IPS DF 19.7 (cell line): ENCODE measurements at regions not wholly inside any gene's neighbourhood (a gene's known extent, or its start where the extent isn't known, plus 50 kb on each side); places are given as distances from the start of the nearest gene placed in this dataset.
"Not testable (repeated sequence)": the region's sequence is repeated elsewhere in the genome, so short reads cannot be mapped to it uniquely, and the experiment has no call there.

Experiments used
- DNase-seq: peaks from one replicate; pipeline ENCODE4 v3.0.0-alpha.2; 2013; ENCODE audit warnings: low read depth, low spot score

DNA sequence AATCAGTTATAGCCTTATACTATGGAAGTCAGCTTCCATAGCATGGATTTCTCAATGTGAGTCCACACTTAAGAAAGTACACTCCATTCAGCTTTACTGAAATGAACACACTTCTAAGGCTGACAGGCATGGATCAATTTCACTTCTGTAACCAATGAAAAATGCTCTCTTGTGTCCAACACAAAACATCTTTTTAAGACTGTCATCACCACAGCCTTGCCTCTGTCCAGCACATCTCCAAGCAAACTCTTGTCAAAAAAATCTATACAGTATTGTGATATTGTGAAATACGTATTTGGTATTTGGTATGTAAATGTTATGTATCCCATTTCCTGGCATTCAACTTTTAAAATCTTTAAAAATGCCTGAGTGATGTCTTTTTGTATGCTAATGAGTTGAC lies 208.7 kb downstream of the RAP2B start:
- no peak for DNase-seq

DNA sequence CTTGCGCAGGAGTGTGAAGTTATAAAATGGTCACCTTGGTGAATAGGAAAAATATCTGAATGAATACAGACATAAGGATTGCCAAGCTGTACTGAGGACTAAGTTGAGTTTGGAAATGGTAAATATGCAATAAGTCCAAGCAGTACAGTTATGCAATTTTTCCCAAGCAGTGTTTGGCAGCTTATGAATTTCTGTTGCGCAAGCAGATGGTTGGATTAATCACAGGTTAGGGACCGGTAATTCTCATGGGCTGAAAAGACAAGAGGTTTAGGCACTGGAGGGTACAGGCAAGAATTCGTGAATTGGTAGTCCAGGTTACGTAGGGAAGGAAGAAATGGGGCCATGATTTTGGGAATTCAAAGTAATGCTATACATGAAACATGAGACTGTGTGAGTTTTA lies 210.3 kb downstream of the RAP2B start:
- DNase-seq, result no peak

DNA sequence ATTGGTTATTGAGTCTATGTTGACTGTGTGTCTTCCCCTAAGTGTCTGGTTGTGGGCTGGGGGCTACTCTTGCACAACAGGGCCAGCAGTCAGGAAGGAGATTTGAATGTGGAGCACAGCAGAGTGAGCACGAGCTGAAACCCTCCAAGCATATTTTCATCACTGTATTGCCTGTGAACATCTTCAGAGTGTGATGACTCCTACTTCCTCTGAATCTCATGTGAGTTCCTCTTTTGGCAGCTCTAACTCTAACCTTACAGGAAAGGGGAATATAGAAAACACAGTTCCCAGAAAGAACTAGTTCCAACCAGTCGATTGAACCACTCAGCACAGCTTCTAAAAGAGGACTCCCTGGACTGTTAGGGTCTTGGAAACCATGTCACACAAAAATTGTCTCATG lies 211.6 kb downstream of the RAP2B start:
- DNase-seq, result no peak

DNA sequence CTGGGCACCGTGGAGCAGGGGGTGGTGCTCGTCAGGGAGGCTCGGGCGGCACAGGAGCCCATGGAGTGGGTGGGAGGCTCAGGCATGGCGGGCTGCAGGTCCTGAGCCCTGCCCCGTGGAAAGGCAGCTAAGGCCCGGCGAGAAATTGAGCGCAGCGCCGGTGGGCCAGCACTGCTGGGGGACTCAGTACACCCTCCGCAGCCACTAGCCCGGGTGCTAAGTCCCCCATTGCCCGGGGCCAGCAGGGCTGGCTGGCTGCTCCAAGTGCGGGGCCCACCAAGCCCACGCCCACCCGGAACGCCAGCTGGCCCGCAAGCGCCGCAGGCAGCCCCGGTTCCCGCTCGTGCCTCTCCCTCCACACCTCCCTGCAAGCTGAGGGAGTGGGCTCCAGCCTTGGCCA lies 216.3 kb downstream of the RAP2B start:
- not testable (repeated sequence) for DNase-seq

DNA sequence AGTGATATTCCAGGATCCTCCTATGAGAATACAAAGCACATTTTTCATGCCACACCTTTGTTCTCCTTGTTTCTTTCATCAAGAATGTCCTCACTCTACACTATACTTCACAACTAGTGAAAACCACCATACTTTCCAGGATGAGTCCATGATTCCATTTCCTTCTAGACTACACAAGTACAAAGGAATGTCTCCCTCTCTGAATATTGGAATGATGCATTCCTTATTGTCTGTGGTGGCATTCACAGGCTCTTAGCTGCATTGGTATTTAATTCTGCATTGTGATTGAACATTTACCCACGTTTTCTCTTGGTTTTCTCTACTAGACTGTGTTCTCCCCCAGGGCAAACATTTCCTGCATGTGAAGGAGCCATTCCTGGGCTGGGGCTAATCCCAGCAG lies 217.5 kb downstream of the RAP2B start:
- no peak for DNase-seq

DNA sequence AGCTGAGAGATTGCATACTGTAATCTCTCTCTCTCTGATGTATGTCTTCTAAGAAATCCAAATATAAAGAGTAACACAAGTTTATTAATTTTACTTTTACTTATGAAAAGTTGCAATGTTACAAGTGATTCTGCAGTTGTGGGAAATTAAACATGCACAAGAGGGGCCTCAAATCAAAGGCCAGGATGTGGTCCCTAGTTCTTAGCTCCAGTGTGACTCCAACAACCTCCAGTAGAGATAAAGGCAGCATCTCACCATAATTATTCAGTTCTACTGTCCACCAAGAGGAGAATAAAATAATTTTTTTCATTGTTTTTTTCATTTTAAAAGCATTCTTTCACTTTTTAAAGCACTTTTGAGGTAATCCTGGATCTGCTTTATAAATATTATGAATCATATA lies 223.3 kb downstream of the RAP2B start:
- DNase-seq, result no peak

DNA sequence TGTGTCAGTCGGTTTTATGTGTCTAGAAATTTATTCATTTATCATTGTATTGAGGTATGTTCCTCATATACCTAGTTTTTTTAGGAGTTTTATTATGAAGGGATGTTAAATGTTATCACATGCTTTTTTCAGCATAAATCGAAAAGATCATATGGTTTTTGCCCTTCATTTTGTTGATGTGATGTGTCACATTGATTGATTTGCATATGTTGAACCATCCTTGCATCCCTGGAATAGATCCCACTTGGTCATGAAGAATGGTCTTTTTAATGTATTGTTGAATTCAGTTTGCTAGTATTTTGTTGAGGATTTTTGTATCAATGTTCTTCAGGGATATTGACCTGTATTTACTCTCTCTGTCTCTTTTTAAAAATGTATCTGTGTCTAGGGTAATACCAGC lies 230.3 kb downstream of the RAP2B start:
- DNase-seq, result no peak

DNA sequence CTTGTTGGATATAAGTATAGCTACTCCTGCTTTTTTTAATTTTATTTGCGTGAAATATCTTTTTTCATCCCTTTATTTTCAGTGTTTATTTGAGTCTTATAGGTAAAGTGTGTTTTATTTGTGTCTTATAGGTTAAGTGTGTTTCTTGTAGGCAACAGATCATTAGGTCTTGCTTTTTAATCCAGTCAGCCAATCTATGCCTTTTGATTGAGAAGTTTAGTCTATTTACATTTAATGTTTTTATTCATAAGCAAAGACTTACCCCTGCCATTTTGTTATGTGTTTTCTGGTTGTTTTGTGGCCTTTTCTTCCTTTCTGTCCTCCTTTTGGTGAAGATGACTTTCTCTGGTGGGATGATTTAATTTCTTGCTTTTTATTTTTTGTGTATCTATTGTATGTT lies 232.0 kb downstream of the RAP2B start:
- no peak for DNase-seq

DNA sequence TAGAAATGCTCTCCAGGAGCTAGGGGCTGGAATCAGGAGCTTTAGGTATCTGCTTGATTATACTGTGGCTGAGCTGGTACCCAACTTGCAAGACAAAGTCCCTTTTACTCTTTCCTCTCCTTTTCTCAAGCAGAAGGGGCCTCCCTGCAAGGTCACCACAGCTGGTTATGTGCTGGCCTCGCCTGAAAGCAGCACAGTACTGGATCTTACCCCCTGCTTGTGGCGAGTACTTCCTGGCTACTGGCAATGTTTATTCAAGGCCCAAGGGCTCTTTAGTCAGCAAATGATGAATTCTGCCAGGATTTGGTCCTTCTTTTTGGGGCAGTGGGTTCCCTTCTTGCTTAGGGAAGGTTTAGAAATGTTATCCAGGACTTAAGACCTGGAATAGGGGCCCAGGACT lies 234.6 kb downstream of the RAP2B start:
- DNase-seq, result no peak

DNA sequence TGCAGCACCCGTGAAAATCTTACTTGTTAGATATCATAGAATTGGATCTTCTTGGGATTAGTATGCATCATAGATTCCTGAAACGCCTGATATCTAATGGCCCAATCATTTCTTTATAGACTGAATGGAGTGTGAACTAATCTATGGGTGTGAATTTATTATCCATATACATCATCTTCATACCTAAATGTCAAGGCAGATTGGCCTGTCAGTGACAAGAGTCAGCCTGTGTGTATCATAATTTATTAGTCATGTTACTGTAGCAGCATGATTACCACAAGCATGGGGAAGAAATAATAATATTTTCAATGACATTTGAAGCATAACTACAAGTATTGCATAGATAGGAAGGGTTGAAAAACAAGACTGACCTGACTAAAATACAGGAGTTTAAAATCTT lies 235.8 kb downstream of the RAP2B start:
- no peak for DNase-seq

DNA sequence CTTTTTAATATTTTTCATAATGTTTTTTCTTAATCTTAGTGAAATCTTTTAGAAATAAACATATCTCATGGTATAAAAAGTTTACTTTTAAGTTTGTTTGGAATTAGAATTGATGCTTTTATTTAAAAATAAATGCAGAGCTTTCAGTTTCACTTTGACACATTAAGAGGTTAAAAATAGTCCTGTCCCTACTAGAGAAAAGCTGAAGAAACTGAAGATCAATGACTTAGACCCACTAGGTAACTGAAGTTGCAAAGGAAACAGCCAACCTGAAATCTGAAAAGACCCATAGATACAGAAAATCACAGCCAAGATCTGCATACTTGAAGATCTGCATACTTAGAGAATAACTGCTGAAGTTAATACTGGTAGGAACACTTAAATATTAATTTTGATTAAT lies 237.6 kb downstream of the RAP2B start:
- DNase-seq, result no peak

DNA sequence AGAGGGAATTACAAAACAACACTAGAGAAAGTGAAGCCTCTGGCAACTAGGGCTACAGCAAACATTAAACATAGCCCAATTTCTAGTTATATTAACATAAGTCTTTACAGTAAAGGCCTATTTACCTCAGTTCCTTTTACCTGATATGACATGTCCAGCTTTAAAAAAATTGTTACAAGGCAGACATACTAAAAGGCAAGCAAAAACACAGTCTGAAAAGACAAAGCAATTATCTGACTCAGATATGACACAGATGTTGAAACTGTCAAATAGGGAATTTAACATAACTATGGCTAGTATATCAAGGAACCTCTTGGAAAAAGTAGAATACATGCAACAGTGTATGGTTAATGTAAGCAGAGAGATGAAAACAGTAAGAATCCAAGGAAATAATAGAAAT lies 238.6 kb downstream of the RAP2B start:
- no peak for DNase-seq

DNA sequence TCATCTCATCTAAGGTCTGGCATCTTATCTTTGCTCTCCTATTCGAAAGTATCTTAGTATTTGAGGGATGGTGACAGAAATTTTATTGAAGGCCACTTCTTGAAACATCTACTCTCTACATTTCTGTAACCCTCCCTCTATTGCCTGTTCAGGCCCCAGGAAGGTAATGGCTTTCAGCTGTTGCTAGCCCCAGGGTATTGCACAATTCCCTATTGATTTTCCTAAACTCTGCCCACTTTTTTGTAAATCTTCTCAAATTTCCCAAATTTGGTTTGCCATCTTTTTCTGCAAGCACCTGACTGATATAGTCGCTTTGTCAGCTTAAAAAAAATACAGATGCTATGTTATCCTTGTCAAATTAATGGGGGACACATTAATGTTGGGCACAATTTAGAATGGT lies 242.1 kb downstream of the RAP2B start:
- DNase-seq, result no peak

DNA sequence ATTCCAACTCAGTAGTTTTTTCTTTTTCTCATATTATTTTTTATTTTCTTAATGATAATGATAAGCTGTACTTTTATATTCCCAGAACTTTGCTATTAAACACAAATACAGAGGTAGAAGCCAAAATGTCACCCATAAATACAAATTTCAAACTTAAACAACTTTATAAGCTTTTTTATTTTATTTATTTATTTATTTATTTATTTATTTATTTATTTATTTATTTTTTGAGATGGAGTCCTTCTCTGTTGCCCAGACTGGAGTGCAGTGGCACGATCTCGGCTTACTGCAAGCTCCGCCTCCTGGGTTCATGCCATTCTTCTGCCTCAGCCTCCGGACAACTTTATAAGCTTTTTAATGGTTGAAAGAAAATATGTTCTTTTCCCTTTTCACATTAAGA lies 243.3 kb downstream of the RAP2B start:
- DNase-seq, result not testable (repeated sequence)

DNA sequence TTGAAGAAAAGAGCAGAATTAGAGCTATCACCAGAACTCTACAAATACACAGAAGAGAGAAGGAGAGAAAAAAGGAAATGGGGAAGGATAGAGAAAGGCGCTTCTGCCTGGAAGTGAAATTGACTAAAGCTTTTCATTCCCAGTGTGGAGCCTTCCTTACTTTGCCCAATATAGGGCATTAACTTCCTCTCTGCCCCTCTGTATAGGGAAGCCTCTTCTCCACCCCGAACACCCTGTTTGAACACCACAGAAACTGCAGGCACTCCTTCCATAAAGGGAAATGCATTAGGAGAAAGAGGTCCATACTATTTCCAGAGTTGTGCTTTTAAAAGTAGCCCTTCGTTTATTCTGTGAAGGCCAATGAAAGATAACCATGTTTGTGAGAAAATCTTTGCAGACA lies 248.5 kb downstream of the RAP2B start:
- DNase-seq, result no peak

DNA sequence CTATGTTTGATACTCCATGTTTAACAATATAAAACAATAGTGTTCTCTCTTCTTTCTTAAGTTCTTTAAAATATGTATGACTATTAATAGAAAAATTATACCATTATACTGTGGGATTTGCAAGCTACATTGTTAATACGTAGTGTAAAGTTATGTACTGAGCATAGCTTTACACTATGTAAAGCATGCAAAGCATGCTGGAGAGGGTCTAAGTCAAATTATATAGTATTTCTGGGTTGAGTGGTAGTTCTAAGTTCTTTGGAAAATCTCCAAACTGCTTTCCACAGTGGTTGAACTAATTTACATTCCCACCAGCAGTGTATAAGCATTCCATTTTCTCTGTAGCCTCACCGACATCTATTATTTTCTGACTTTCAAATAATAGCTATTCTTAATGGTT lies 253.0 kb downstream of the RAP2B start:
- DNase-seq, result no peak

DNA sequence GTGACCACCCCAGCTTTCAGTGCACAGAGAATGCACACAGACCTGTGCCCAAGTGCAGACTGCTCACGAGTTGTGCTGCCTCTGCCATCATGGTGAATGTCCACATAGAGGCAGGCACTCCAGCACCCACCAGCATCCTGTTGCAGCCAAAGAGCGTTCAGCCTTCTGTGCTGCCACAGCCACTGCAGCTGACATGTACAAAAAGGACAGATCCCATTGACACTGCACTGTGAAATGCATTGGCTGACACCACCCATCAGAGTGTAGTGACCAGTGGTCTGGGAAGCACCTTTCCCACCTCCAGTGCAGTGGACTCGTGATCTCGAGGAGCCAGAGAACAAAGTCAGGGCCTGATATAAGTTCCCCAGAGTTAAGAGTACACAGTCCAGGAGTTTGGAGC lies 260.3 kb downstream of the RAP2B start:
- DNase-seq, result no peak

DNA sequence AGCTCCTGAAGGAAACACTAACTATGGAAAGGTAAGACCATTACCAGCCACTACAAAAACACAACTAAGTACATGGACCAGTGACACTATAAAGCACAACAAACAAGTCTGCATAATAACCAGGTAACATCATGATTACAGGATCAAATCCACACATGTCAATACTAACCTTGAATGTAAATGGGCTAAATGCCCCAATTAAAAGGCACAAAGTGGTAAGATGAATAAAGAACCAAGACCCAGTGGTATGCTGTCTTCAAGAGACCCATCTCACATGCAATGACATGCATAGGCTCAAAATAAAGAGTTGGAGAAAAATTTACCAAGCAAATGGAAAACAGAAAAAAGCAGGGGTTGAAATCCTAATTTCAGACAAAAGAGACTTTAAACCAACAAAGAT lies 261.8 kb downstream of the RAP2B start:
- DNase-seq, result not testable (repeated sequence)

DNA sequence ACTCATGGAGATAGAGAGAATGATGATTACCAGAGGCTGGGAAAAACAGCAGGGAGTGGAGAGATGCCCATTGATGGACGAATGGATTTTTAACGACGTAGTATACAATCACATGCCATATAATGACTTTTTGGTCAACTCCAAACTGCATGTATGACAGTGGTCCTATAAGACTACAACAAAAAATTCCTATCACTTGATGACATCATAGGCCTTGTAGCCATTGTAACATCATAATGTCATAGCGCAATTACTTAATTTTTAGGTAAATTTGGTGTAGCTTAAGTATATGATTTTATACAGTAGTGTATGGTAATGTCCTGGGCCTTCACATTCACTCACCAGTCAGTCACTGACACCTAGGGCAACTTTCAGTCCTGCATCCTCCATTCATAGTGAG lies 264.3 kb downstream of the RAP2B start:
- DNase-seq, result no peak

DNA sequence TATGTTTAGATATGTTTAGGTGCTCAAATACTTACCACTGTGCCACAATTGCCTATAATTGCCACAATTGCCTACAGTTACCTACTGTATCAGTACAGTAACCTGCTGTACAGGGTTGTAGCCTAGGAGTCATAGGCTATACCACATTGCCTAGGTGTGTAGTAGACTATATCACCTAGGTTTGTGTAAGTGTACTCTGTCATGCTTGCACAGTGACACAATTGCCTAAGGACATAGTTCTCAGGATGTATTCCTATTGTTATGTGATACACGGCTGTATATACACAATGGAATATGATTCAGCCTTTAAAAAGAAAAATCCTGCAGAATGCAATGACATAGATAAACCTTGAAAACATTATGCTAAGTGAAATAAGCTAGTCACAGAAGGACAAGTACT lies 264.8 kb downstream of the RAP2B start:
- DNase-seq, result no peak

DNA sequence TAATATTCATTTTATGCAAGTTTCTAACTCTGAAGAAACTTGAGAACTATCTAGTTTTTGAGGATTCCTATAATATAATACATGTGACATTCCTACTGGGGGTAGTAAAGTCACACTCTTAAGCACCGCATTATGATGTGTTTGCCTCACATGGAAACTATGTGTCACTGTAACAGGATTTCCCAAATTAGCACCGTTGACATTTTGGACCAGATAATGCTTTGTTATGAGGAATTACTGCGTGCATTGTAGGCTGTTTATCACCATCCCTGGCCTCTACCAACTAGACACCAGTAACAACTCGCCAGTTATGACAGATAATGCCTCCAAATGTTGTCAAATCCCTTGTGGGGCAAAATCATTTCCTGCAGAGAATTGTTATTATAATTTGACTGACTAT lies 267.8 kb downstream of the RAP2B start:
- DNase-seq, result no peak

DNA sequence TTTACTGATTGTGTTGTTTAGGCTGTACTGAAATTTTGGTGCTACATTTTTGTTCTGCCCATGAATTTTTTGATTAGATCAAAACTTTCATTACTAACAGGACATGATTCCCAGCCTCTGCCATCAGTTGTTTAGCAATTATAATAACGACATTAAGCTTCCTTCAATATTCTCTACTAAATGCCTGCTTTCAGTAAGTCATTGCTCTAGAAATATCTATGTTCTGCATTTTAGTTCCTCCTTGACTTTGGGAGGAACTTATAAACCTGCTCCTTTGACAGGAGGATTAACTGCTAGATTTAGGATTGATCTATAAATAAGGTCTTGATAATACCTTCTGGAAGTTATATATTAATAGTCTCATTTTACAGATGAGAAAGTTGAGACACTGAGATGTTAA lies 269.1 kb downstream of the RAP2B start:
- no peak for DNase-seq

DNA sequence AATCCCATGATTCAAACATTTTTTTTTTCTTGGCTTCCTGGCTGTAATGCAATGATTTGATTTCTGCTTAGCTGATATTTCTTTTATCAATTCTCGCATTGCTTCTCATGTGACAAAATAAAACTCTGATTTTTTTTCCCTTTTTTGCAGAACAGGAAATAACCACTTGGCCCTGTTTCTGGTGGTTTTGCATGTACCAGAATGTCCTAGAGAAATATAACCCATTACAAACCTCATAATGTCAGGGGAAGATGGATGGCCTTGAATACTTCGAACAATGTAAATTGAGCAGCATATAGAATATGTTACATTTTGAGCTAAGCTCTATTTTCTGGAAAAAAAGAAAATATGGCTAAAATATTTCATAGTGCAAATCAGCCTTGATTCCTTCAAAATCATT lies 275.6 kb downstream of the RAP2B start:
- no peak for DNase-seq

DNA sequence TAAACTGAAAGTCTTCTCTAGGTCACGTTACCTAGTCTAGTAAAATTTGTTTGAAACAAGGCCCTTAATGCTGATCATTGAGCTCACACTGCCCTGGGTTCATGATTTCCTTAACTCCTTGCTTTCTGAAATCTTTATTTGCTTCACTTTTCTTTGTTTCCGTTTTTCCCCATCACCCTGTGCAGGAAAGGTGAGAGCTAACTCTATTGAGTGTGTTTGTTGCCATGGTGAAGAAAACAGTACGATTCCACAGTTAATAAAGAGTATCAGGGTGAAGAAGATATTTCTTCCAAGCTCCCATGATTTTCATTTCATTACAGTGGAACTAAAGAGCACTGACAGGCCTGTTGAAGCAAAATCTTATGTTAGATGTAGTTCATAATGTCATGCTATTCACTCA lies 276.2 kb downstream of the RAP2B start:
- no peak for DNase-seq

DNA sequence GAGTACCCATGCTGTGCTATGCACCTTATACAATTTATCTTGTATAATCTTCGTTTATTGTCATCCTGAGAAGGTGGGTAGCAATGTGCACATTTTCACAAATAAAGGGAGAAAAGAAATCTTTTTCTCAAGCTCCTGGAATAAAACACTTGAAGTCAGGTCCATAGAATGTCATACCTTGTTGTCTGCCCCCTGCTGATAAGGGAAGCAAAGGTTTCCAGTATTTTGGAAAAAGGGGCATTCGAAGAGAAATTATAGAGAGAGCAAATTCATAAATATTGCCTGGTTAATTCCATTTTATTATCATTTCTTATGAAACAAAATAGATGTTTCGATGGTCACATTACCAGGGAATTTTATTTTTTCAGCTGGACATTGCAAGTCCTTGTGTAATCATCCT lies 277.8 kb downstream of the RAP2B start:
- DNase-seq, result no peak
